Endothelial cell of umbilical vein (primary cell): ENCODE measurements at regions not wholly inside any gene's neighbourhood (a gene's known extent, or its start where the extent isn't known, plus 50 kb on each side); places are given as distances from the start of the nearest gene placed in this dataset.

Experiments
- BruUV-seq: library from RNA; stranded (reverse); fragments of 400-500 nt; replicated peaks from 2 replicates; lab custom pipeline; 2021; lab: Mats Ljungman, UMichigan
- CTCF ChIA-PET: fragments of 300-600, 350-600 bp; sonication (Branson Sonifier 250); formaldehyde crosslinking; loops from one replicate; lab custom pipeline; 2021; ENCODE audit warnings: antibody characterized with exemption, inconsistent platforms; lab: Charles Lee
- POLR2A ChIA-PET: fragments of 300-600, 350-600 bp; sonication (Branson Sonifier 250); formaldehyde crosslinking; loops from one replicate; lab custom pipeline; 2021; ENCODE audit warnings: antibody characterized with exemption, inconsistent platforms; lab: Charles Lee
- DNase-seq: peaks from one replicate; pipeline ENCODE4 v3.0.0-alpha.2; 2011; ENCODE audit warnings: low read depth, low spot score
- FAIRE-seq: peaks from 2 replicates; lab custom pipeline; 2011; peaks lifted over from hg19 to GRCh38; lab: Jason Lieb, UNC
- H2AFZ ChIP-seq: 2 replicates; pipeline ENCODE4 v1.6.0; 2012; ENCODE audit warnings: low read depth, low read length, control low read depth, inconsistent platforms
- H3K27ac ChIP-seq: 2 replicates; pipeline ENCODE4 v1.5.1; 2011; ENCODE audit warnings: low read depth, mild to moderate bottlenecking, control low read depth, low read length, moderate library complexity; ENCODE audit not compliant: insufficient read depth
- H3K27me3 ChIP-seq, 2 experiments: 2 replicates each; pipeline versions ENCODE4 v1.6.0 to v1.6.1; 2011; ENCODE audit warnings: low read length in 2 of 2, mixed read lengths in 1 of 2; ENCODE audit not compliant: control insufficient read depth in 2 of 2, insufficient read depth in 2 of 2
- H3K36me3 ChIP-seq, 2 experiments: 2 replicates in 1 of 2; 3 replicates in 1 of 2; pipeline ENCODE4 v1.5.1; 2011; ENCODE audit warnings: low read length in 2 of 2, mild to moderate bottlenecking in 1 of 2, moderate library complexity in 1 of 2; ENCODE audit not compliant: control insufficient read depth in 2 of 2, insufficient read depth in 2 of 2; ENCODE audit errors: extremely low read depth in 1 of 2
- H3K4me1 ChIP-seq: 3 replicates; pipeline ENCODE4 v1.5.1; 2011; ENCODE audit warnings: mild to moderate bottlenecking, low read length; ENCODE audit not compliant: control insufficient read depth, insufficient read depth; ENCODE audit errors: extremely low read depth
- H3K4me2 ChIP-seq: 2 replicates; pipeline ENCODE4 v1.6.1; 2011; ENCODE audit warnings: low read length, control low read depth, mixed read lengths; ENCODE audit not compliant: insufficient read depth
- H3K4me3 ChIP-seq, 3 experiments: fragments of 200-600 bp in 1 of 3; sonication (generic), shearing (Covaris generic) in 1 of 3; replicated peaks in 1 of 3; 2 replicates each; pipeline ENCODE4 v1.5.1; 2011 to 2016; ENCODE audit warnings: control low read depth in 3 of 3, low read length in 3 of 3, mild to moderate bottlenecking in 2 of 3, inconsistent platforms in 1 of 3, low read depth in 1 of 3, moderate library complexity in 1 of 3; ENCODE audit not compliant: insufficient read depth in 1 of 3
- H3K79me2 ChIP-seq: 2 replicates; pipeline ENCODE4 v1.6.0; 2012; ENCODE audit warnings: low read length, inconsistent platforms; ENCODE audit not compliant: control insufficient read depth, insufficient read depth
- H3K9ac ChIP-seq: replicated peaks from 2 replicates; pipeline ENCODE3; 2011; ENCODE audit warnings: low read length, control low read depth; ENCODE audit not compliant: insufficient read depth; ENCODE audit errors: extremely low read depth
- H3K9me1 ChIP-seq: replicated peaks from 3 replicates; pipeline ENCODE4 v1.6.0; 2011; ENCODE audit warnings: mild to moderate bottlenecking, low read length; ENCODE audit not compliant: control insufficient read depth, insufficient read depth; ENCODE audit errors: extremely low read depth
- H3K9me3 ChIP-seq: replicated peaks from 2 replicates; pipeline ENCODE4 v1.5.1; 2012; ENCODE audit warnings: low read length, inconsistent platforms; ENCODE audit not compliant: control insufficient read depth, insufficient read depth
- H4K20me1 ChIP-seq: replicated peaks from 2 replicates; pipeline ENCODE3; 2011; ENCODE audit warnings: mild to moderate bottlenecking, low read length; ENCODE audit not compliant: control insufficient read depth, insufficient read depth; ENCODE audit errors: extremely low read depth
- GATA2 ChIP-seq: IDR thresholded peaks from 2 replicates; pipeline ENCODE4 v1.7.0; 2011; ENCODE audit warnings: low read depth, mild to moderate bottlenecking, moderate library complexity, mixed read lengths, low read length; ENCODE audit not compliant: insufficient read length, insufficient read depth
- MAX ChIP-seq: IDR thresholded peaks from 2 replicates; pipeline ENCODE4 v1.6.1; 2011; ENCODE audit not compliant: insufficient read depth, insufficient read length
- POLR2A ChIP-seq: IDR thresholded peaks from 2 replicates; pipeline ENCODE4 v1.6.1; 2012; ENCODE audit warnings: low read depth, mild to moderate bottlenecking, control low read depth, low read length
- dilution Hi-C: fragments of 300-500 bp; cut with MboI; formaldehyde crosslinking; loops from one replicate; pipeline ENCODE4 v1.15.0; 2019; ENCODE audit warnings: low sequenced_read_pairs; ENCODE audit not compliant: extremely low pct_ligation_motif_present
- intact Hi-C: fragments of 100-400 bp; cut with micrococcal nuclease; formaldehyde crosslinking; loops from one replicate; pipeline ENCODE4 v1.10.0; 2022

- no peak for TF ChIP-seq GATA2
- no peak for TF ChIP-seq MAX
- no peak for TF ChIP-seq POLR2A
- intact Hi-C loops, result no loop called here
- dilution Hi-C loops, result no loop called here
Measured at GRCh38 chr12:16495196-16495595, 110.8 kb downstream of the LMO3 start.

More at GRCh38 chr12:16495196-16495595, 110.8 kb downstream of the LMO3 start:
- FAIRE-seq (no peak), DNase-seq (no peak)
- no peak overlapping the region for H3K9ac ChIP-seq
- H4K20me1 ChIP-seq, result no peaks in the 10 kb centered on the region
- no peaks in the 10 kb centered on the region for H3K79me2 ChIP-seq
- H3K27ac ChIP-seq, result no peak overlapping the region
- no peaks in the 10 kb centered on the region for H3K4me1 ChIP-seq
- no peaks in the 10 kb centered on the region for H3K9me3 ChIP-seq
- H3K9me1 ChIP-seq, result no peaks in the 10 kb centered on the region
- H3K27me3 ChIP-seq, result no peaks in the 10 kb centered on the region
- no peak overlapping the region for H2AFZ ChIP-seq
- no peaks in the 10 kb centered on the region for H3K36me3 ChIP-seq
- POLR2A ChIA-PET, result no interaction called here
- CTCF ChIA-PET, result no interaction called here
- no peak overlapping the region for H3K4me3 ChIP-seq
- no TSS peak for BruUV-seq
- H3K4me2 ChIP-seq, result no peak overlapping the region
